ENCODE measurements at regions not wholly inside any gene's neighbourhood (a gene's known extent, or its start where the extent isn't known, plus 50 kb on each side); places are given as distances from the start of the nearest gene placed in this dataset.

- DNase-seq, result no peak
These were observed 133.7 kb downstream of the EDN1 start for GRCh38 chr6:12423832-12424231.

DNA sequence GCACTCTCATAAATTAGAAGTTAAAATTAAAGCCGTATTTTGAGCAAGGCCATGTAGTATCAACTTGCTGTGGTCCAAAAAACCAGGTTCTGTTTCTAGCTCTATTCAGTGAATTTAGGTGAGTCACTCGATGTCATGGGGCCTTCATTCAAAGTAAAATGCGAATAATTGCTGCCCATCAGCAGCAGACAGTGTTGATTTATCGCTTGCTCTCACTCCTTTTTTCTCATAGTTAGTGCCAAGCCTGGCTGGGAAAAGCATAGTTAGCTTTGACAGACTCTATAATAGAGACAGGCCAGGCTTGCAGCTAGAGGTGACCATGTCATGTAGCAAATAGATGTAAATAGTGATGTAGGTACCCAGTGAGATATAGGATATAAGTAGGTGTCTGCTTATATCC is 136.0 kb downstream of the EDN1 start:
- DNase-seq, result no peak

DNA sequence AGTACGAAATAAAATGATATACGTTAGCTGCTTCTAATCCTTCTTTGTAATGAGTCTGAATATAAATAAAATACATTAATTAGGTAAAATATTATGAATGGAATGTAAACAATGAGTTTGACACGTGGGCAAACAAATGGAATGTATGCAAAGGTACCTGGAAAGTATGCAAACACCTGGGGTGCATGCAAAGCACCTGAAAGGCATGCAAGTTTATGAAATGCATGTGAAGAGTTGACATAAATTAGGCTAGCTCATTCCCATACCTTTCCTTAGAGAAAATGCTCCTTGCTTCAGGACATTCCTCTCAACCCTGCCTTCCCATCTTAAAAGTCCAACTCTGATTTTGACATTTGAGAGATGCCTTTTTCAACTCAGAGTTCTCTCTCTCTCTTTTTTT is 140.9 kb downstream of the EDN1 start:
- DNase-seq, result no peak

DNA sequence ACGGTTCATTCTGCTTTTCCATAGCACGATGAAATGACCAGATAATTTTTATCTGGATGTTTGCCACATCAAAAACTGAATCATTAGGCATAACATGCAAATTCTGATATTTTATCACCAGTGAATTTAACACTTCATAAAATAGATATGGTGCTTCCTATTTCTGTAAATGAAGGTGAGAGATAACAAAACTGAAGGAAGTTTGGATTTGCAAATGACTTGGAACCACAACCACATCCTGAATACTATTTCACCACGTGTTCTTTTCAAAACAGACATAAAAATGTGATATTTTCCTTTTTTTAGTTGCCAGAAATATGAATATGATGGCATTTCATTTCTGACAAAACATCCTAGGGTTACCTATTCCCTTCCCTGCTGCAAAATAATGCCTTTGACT is 146.1 kb downstream of the EDN1 start:
- no peak for DNase-seq

GRCh38 chr6:12436683-12437082 is 146.5 kb downstream of the EDN1 start:
- DNase-seq, result no peak

GRCh38 chr6:12439296-12439695 is 149.1 kb downstream of the EDN1 start:
- DNase-seq, result no peak

- no peak for DNase-seq
These were observed 150.8 kb downstream of the EDN1 start for GRCh38 chr6:12440981-12441380.

DNA sequence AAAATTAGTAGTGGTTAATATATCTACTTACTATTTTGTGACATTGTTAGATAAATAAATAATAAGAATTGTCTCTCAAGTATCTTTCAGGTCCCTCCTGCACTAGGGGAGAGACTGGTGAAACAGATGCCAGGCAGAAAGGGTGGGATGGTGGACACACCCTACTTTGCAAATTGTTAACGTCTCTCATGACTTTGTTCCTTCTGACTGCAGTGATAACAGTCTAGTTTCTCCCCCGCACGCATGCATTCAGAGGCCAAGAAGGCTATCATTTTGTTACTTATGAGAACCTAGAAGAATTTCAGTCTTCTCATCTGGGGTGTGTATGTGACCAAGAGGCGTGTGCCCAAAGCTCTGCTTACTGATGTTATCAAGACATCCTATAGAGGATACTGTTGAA is 152.3 kb downstream of the EDN1 start:
- DNase-seq, result no peak

GRCh38 chr6:12446394-12446793 is 156.2 kb downstream of the EDN1 start:
- DNase-seq, result no peak

DNA sequence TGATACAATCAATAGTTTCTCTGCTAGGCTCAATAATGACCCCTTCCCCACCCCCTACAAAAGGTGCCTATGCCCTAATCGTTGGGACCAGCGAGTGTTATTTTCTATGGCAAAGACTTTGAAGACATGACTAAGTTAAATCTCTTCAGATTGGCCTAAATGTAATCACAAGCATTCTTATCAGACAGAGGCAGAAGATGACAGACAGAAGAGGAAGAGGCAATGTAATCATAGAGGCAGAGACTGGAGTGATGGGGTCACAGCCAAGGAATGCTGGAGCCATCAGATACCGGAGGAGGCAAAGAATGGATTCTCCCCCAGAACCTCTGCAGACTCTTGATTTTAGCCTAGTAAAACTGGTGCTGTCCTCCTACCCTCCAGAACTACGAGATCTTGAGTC is 159.3 kb downstream of the EDN1 start:
- no peak for DNase-seq

GRCh38 chr6:12450467-12450866 is 160.3 kb downstream of the EDN1 start:
- DNase-seq, result no peak

DNA sequence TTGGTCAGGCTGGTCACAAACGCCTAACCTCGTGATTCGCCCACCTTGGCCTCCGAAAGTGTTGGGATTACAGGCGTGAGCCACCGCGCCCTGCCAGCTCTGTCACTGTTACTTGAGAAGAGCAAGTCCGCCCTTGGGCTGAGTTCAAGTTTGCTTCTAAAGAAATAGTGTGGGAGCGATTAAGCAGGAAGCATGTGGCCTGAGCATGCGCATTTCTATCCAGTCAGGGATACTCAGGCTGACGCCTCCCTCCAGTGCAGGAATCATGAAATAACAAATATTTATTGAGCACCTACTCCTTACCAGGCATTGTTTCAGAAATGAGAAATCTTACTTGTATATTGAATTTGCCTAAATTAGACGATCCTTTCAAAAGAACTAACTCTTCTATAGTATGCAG is 166.2 kb downstream of the EDN1 start:
- DNase-seq, result no peak

DNA sequence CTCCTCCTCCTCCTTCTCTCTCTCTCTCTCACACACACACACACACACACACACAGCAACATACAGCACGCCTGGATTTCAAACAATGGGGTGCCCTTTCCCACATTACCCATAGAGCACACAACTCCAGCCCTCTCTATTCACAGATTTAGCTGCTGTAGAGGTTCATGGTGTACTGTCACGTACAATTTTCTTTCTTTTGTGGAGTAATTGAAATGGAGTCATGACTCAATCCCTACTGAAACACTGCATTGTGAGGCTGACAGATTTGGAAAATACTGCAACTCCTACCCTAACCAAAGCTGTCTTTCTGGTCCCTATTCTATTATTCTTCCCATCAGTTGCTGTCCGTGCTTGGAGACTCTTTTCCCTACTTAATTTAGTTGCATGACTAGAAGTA is 166.9 kb downstream of the EDN1 start:
- DNase-seq, result no peak

- no peak for DNase-seq
These were observed 168.4 kb downstream of the EDN1 start for GRCh38 chr6:12458558-12458957.

GRCh38 chr6:12459945-12460661 is 169.9 kb downstream of the EDN1 start:
- no peak for DNase-seq

- DNase-seq, result no peak
These were observed 177.8 kb downstream of the EDN1 start for GRCh38 chr6:12467706-12468670.

DNA sequence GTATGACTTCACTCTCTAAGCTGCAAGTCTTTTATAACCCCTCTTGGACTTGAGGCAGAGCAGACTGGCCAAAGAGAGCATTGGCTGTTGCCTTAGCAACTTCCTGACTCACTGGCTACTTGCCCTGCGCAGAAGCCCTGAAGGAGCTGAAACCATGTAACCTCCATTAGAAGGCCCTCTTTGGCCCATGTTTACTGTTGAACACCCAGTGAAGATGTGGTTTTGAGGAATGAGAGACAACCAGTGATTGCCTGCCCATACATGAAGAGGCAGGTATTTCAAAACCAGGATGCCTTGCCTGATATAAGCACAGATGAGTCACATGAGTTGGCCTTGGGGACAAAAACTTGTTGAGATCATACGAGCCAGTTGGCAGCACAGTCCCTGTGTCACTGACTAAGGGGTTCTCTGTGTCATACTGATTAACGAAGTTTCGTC is 182.5 kb downstream of the EDN1 start:
- no peak for DNase-seq

DNA sequence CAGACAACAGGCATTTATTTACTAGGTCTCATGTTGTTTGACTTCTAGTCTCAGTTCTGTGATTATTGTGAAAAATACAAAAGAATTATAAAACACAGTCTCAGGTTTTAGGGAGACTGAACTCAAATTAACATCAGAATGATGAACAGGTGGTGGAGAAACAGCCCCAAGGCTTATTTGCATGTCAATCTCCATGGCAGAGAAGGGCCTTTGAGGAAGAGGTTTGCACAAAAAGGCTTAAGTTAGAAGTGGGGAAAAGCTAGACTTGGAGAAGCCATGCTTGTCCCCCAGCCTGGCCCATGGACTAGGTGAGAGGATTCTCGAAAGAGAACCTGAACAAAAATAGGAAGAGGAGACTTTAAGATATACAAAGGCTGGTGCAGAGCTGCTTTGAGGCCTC is 183.3 kb downstream of the EDN1 start:
- DNase-seq, result no peak

GRCh38 chr6:12474167-12475140 is 184.3 kb downstream of the EDN1 start:
- DNase-seq, result no peak

DNA sequence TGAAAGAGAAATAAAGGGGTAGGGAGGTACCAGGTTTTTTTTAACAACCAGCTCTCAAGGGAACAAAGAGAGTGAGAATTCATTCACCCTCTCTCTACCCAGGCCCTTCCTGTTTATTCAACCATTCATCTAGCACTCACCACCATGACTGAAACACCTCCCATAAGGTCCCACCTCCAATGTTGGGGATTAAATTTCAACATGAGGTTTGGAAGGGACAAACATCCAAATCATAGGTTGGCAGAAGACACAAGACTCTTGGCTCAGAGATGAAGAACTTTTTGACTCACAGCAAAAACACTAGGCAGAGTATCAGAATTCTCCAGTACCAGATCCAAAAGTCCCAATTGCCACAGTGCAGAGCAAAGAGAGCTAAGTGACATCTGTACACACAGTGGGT is 186.3 kb downstream of the EDN1 start:
- DNase-seq, result no peak

- DNase-seq, result no peak
These were observed 187.5 kb downstream of the EDN1 start for GRCh38 chr6:12477616-12478015.

- DNase-seq, result no peak
These were observed 188.8 kb downstream of the EDN1 start for GRCh38 chr6:12478921-12479320.

GRCh38 chr6:12479451-12479850 is 189.3 kb downstream of the EDN1 start:
- no peak for DNase-seq
